Cardiac fibroblast (primary cell): ENCODE measurements at regions not wholly inside any gene's neighbourhood (a gene's known extent, or its start where the extent isn't known, plus 50 kb on each side); places are given as distances from the start of the nearest gene placed in this dataset.

Experiments used
- DNase-seq, 2 donors: peaks; one replicate each; pipeline versions ENCODE4 v3.0.0 to v3.0.0-alpha.2; 2010; ENCODE audit warnings: low read depth in 2 of 2
- H3K4me3 ChIP-seq, 2 donors: replicated peaks in 1 of 2; 1 replicate in 1 of 2; 2 replicates in 1 of 2; pipeline ENCODE4 v1.5.1; 2011; ENCODE audit warnings: low read depth in 2 of 2, low read length in 2 of 2, mild to moderate bottlenecking in 2 of 2, moderate library complexity in 1 of 2
- CTCF ChIP-seq: IDR thresholded peaks from one replicate; pipeline ENCODE4 v1.5.1; 2011; ENCODE audit warnings: low read depth, mild to moderate bottlenecking, low read length, inconsistent platforms

- H3K4me3 ChIP-seq: no peak overlapping the region
- DNase-seq: no peak
- no peak for TF ChIP-seq CTCF
Measured at GRCh38 chr19:31770223-31770622, 421.0 kb upstream of the TSHZ3 start.

GRCh38 chr19:31772915-31773314, 423.7 kb upstream of the TSHZ3 start:
- no peak for TF ChIP-seq CTCF
- DNase-seq: no peak

GRCh38 chr19:31781542-31781941, 432.3 kb upstream of the TSHZ3 start:
- no peak for TF ChIP-seq CTCF
- no peak overlapping the region for H3K4me3 ChIP-seq
- no peak for DNase-seq

More at GRCh38 chr19:31772915-31773314, 423.7 kb upstream of the TSHZ3 start:
- no peak overlapping the region for H3K4me3 ChIP-seq

- TF ChIP-seq CTCF: no peak
- H3K4me3 ChIP-seq: no peak overlapping the region
- DNase-seq: no peak
Measured at GRCh38 chr19:31783592-31783991, 434.4 kb upstream of the TSHZ3 start.

- TF ChIP-seq CTCF: no peak
- no peak overlapping the region for H3K4me3 ChIP-seq
Measured at GRCh38 chr19:31784671-31785101, 435.4 kb upstream of the TSHZ3 start.

GRCh38 chr19:31801611-31802010, 452.4 kb upstream of the TSHZ3 start:
- DNase-seq: no peak
- TF ChIP-seq CTCF: no peak
- H3K4me3 ChIP-seq: no peak overlapping the region

More at GRCh38 chr19:31784671-31785101, 435.4 kb upstream of the TSHZ3 start:
- no peak for DNase-seq

GRCh38 chr19:31803835-31804446, 454.7 kb upstream of the TSHZ3 start:
- no peak for DNase-seq
- TF ChIP-seq CTCF: no peak
- no peak overlapping the region for H3K4me3 ChIP-seq
